NCI-H128 (cell line): ENCODE measurements at regions not wholly inside any gene's neighbourhood (a gene's known extent, or its start where the extent isn't known, plus 50 kb on each side); places are given as distances from the start of the nearest gene placed in this dataset.
"Not testable (repeated sequence)": the region's sequence is repeated elsewhere in the genome, so short reads cannot be mapped to it uniquely, and the experiment has no call there.

Experiments
- DNase-seq: peaks from one replicate; lab custom pipeline; 2025; ENCODE audit not compliant: unreplicated experiment; lab: John Stamatoyannopoulos, UW

DNA sequence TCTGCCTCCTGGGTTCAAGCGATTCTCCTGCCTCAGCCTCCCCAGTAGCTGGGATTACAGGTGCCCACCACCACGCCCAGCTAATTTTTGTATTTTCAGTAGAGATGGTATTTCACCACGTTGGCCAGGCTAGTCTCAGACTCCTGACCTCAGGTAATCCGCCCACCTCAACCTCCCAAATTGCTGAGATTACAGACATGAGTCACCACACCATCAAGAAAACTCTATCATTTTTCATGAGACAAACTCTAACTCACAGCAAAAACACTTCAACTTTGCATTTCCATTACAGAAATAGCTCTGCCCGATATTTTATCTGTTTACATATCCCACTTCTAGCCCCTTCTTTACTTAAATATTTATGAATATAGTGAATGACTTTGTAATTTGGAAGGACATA, 561.1 kb downstream of the TMX3 start:
- DNase-seq = not testable (repeated sequence)

DNA sequence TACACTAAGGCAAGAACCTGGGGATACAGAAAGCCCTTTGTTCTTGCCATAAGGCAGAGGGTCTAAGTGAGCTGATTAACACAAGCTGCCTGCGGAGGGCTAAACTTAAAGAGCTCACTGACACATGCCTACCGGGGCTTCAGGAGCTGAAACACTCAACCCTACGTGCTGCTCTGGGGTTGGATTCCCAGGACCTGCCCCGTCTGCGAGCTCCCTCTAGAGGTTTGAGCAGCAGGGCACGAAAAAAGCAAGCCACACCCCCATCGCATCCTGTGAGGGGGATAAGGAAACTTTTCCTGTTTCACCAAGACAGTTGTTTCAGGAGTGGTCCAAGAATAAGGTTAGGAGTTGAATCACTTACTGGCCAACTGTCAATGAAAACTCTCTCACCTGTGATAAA, 562.1 kb downstream of the TMX3 start:
- no peak for DNase-seq

DNA sequence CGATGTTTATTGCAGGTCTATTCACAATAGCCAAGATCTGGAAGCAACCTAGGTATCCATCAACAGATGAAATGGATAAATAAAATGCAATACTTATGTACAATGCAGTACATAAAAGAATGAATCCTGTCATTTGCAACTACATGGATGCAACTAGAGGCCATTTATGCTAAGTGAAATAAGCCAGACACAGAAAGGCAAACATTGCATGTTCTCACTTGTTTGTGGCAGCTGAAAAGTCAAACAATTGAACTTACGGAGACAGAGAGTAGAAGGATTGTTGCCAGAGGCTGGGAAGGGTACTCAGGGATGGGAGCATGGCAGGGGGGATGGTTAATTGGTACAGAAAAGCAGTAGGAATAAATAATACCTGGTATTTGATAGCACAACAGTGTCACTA, 563.9 kb downstream of the TMX3 start:
- DNase-seq = peak; percentile 61

DNA sequence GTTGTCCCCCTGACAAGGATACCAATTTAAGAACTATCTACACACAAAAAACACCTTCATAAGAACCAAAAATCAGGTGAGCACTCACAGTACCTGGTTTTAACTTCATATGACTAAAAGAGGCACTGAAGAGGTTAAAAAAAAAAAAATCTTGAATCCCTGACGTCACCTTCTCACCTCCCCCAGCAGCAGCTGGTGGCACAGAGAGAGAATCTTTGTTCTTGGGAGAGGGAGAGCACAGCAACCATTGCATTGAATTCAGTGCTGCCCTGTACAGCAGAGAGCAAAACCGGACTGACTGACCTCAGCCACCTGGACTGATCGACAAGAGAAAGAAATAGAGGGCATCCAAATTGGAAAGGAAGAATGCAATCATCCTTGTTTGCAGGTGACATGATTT, 566.0 kb downstream of the TMX3 start:
- DNase-seq = no peak

DNA sequence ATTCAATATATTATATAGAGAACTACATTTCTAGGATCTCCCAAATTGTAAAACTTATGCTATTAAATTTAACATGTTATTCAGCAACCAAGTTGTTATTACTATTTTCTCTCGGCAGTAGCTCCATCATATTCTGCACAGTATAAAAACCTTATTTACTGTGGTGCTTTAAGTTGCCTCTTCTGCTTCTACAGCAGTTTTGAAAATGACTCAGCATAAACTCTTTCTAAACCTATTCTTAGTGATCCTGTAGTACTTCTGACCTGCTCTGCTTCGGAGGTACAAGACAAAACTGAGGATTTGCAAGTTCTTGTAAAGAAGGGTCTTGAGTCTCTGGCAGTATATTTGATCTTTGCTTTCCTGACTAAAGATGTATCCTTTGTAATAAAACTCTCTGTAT, 567.2 kb downstream of the TMX3 start:
- DNase-seq = no peak

DNA sequence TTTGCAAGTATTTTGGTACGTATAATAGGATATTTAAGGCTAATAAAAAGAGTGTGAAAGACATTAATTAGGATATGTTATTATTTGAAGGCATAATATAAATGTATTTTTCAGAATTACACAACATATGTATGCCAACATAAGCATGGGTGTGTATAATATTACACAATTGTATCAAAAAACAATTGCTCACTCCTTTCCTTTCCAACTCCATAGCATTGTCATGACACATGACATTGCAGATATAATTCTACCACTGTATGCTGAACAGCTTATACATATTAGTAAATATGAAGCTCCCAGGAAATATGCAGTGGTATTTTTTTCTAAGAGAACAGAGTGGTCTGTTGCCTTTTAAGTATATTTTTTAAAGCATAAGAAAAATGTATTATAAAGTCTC, 593.1 kb downstream of the TMX3 start:
- no peak for DNase-seq

DNA sequence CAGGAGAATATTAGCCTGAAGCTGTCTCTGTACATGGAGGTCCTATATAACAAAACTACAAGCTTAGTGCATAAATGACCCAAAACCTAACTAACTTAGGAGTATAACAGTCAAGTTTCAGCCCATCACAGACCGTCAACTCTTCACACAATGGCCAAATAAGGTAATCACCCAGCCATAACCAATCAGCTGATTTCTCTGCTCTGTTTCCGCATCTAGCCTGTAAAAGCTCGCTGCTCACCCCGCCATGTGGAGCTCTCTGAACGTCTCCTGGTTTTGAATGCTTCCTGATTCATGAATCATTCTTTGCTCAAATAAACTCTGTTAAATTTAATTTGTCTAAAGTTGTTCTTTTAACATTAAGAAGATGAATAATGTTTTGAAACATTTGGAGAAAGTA, 593.6 kb downstream of the TMX3 start:
- no peak for DNase-seq

DNA sequence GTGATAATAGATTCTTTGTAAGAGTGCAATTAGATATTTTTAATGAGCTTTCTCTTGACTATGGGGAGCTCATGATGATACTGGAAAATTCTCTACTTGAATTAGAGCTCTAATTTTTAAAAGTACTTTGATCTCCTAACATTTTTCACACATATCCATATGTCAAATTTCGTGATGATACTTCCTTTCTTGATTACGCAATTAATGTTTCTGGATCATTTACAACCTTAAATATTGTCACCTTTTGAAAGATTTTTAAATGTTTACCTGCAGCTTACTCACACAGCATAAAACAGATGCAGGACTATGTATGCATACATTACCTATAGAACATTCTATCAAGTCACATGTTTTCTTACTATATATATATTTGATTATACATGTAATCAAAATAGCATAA, 598.5 kb upstream of the DSEL start:
- DNase-seq = no peak

DNA sequence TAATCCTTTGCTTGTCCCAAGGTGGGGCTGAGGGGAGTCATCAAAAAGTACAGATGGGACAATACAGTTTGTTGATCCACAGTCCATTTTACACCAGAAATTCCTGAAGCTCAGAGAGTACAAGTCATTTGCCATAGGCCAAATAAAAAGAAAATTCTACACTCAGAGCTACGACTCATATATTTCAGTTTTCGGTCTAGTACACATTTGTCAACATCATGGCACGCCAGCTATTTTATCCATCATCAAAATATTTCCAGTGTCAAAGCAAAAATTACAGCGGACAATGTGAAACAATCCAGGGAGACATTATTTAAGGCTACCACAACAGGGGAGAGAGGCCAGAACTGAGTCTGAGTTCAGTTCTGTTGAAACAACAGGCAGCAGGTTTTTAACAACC, 587.5 kb upstream of the DSEL start:
- no peak for DNase-seq

DNA sequence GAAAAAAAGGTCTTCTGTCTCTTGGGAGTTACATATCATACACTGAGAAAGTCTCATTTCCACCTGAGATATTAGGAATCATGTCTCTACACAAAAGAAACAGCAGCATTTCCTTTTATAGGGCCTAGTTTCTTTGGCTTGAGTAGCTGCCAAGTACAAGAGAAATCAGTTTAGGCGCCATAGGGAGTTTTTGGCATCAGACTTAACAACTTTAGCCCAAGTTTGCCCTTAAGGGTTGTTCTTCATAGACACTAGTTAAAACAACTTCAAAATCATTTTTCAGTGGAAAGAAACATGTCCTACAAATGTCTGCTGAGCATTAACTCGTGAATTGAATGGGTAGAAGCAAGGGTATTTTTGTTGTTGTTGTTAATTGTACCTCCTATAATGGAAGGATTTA, 587.0 kb upstream of the DSEL start:
- no peak for DNase-seq

DNA sequence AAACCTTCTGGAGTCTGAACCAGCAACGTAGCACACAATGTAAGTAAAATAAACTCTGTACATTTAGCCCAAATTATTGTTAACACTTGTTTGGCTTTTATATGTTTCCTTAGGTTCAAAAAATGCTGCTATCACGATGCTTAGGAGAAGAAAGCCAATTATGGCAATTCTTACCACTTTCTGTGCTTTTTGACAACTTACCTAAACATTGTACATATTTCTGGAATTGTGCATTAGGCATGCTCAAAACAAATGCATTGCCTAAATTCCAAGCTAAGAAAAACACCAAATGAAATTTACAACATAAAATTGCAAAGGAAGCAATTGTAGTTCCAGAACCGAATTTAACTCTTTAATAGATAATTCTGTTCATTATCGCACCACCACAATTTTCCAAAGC, 585.6 kb upstream of the DSEL start:
- no peak for DNase-seq

DNA sequence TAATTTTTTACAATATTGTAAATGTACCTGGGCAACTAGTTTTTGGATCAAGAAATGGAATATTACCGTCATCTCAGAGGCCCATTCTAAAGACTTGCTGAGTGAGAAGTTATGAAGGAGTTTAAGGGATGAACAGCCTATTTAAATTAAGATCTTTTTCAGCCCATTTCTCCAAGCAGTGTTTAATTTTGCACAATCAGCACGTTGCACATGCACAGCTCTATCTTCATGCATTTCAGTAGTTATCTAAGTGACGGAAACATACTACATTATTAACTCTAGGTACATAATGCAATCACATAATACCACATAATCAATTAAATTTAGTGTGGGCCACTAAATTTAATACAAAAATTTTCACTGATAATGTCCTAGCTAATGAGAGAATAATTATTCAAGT, 582.1 kb upstream of the DSEL start:
- no peak for DNase-seq

DNA sequence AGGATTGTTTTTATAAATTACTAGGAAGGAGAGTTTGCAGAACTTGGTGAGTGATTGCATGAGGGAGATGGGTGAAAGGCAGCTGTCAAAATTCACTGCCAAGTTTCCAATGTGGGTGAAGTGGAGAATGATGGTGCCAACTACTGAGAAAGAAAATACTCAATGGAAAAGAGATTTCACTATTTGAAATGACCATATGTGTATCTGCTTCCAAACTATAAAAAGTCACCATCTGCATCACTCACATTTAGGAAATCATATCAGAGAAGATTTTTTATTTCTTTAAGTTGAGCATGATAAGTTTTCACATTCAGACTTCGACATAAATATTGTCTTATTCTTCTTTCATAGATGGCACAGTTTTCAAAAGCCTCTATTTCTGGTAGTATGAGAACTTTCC, 570.0 kb upstream of the DSEL start:
- DNase-seq = no peak

DNA sequence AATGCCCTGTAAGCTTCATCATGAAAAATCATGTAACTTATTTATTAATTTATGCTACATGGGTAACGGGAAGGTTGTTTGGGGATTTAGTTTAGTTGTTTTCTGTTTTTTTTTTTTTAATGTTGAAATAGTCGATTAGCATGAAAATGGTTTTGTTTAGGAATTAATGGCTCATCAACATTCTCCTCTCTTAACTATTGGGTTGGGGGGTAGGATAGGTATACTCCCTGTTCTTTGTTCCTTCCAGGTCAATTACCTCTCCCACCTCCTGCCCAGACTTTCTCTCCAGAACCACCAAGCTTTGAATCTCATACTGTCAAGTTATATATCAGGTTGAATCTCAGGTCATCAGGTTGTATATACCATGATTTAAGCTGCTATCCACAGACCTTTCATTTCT, 568.7 kb upstream of the DSEL start:
- no peak for DNase-seq

DNA sequence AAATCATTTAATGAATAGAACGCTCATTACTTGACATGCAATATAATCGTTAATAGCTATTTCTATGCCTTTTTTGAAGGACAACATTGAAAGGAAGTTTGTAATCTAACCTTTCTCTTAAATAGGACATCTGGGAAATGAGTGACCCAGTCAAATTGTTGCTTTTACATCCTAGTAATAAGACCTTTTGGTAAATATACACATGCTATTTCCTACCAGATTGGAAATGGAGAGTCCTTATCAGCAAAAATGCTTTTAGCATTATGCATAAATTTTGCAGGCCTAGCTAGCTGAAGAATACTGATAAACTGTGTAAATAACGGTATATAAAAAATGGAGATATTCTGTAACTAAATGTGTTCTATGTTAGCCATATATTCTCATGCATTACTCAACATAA, 567.3 kb upstream of the DSEL start:
- DNase-seq = no peak

DNA sequence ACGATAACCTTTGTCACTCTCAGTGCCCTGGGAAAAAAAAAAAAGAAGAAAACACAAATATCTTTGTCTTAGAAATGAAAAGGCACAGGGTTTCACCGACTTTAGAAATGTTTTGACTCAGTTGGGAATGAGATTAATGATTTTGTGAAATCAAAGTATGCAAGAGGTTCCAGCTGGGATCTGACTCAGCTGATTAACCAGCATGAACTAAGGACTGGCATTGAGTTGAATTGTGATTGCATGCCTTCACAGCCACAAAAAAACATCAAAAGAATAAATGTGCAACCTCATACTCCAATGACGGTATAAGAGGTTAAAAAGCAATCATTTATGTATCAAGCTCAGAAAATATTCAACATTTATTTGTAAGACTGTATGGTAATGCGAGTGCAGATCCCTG, 566.6 kb upstream of the DSEL start:
- DNase-seq = no peak

DNA sequence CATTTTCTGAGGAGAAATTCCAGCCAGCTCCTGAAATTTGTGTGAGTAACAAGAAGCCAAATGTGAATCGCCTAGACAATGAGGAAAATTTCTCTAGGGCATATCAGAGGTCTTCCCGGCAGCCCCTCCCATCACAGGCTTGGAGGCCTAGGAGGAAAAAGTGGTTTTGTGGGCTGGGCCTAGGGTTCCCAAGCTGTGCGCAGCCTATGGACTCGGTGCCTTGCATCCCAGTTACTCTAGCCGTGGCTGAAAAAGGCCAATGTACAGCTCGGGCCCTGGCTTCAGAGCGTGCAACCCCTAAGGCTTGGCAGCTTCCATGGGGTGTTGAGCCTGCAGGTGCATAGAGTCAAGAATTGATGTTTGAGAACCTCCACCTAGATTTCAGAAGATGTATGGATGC, 556.2 kb upstream of the DSEL start:
- DNase-seq = no peak

DNA sequence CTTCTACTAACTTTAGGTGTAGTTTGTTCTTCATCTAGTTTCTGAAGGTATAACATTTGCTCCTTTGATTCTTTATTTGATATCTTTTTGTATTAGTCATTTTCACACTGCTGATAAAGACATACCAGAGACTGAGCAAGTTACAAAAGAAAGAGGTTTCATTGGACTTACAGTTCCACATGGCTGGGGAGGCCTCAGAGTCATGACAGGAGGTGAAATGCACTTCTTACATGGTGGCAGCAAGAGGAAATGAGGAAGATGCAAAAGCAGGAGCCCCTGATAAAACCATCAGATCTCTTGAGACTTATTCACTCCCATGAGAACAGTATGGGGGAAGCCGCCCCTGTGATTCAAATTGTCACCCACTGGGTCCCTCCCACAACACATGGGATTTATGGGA, 544.4 kb upstream of the DSEL start:
- DNase-seq = no peak

DNA sequence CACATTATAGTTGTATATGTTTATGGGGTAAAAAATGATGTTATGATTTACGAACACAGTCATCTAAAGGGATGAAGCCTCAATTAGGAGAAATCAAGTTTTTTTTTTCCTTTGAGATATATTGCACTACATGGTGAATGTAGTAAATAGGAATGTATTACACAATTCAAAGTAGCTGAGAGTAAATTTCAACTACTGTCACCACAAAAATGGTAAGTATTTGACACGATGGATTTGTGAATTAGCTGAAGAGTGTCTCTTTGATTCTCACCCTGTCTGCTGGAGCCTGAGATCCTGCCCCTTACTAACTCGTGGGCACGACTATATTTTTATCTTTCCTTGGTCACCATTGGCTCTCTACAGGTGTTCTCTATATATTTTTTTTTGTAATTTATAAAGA, 540.4 kb upstream of the DSEL start:
- no peak for DNase-seq

DNA sequence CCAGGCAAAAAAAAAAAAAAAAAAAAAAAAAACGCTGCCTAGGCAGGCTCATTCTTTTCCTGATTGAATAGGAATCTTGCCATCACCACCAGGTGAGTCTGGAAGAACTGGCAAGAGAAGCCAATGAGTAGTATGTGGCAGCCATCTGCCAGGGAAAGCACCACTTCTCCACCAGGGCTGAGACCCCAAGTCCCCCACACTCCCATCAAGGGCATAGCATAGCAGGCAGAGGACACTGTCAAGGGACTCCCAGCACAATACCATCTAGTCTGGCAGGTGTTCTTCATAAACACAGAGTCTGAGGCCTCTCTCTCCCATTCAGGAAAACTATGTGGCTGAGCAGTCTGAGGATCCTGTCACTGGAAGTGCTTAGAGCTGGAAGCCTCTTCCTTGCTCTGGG, 538.1 kb upstream of the DSEL start:
- no peak for DNase-seq

DNA sequence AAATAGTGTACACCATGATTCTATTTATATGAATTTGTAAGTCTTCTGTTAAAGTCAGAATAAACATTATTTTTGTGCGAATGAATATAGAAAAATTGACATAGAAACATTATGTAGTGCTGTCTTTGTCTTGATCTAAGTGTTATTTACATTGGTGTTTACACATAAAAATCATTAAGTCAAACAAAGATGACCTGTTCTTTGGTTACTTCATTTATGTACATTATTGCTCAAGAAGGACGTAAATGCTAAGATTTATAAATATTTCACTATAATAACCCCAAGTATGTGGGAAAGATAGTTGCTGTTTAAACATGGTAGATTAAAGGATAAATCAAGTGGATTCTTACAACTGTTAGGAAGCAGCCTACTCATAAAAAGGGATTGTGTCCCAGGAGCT, 536.8 kb upstream of the DSEL start:
- DNase-seq = no peak

DNA sequence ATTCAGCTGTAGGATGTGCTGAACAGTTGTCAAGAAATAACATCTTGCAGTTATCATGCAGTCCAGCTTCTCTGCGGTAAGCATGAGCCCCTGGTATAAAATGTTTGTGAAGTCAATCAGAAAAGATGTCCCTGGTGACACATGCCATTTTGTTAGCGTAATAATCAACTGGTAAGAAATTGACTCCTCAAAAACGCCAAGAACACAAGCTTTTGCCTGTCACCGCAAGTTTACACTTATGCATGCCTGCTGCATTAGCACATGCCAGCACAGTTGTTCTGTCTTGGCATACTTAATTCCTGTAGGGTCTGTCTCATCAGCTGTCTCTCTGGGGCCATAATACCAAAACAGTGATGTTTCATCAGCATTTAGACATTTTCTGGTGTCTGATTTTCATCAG, 524.8 kb upstream of the DSEL start:
- DNase-seq = no peak

DNA sequence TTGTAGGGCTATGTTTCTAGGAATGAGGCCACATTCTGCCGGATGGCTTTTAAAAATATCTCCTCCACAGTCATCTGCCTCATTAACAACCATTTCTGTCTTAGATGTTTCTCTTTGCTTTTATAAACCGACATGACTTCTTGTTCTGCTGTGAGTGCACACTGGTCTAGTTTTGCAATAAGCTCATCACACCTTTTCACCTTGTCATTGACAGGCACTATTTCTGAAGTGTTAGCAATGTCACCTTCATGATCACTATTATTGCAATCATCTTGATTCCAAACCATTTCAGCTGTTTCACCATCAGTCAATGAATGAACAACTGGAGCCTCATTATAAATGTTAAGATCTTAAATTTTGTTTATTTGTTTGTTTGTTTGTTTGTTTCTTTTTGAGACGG, 523.7 kb upstream of the DSEL start:
- DNase-seq = no peak

DNA sequence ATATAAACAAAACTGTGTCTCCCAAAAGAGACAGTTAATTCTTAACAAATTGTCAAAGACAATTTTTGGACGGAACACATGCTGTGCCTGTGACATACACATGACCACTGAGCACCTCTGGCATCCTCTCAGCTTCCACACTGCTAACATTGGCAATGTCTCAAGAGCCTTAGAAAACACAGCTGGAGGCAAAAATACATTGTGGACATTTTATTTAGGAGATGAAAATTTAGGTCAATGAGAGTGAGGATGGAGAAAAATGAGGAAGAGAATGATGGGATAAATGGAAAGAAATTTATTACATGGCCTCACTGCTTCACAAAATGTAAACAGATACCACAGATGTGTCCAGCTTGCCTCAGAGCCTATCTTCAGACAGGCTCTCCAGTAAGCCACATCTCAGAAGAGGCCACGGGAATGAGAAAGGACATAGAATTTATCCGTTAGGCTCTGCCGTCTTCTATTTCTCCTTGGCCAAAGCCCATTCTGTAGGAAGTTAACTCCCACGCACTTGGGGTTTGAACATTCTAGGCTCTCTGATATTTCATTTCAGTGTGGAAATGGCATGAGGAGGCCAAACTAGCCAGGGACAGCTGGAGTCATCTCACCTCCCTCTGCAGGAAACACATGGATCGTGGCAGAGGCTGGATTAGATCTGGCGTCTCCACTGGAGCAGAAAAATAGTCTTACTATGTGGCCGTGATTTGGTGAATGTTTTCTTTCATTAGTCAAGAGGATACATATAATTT, 519.4 kb upstream of the DSEL start:
- no peak for DNase-seq
